Hepatocyte (in vitro differentiated cells): ENCODE measurements at regions not wholly inside any gene's neighbourhood (a gene's known extent, or its start where the extent isn't known, plus 50 kb on each side); places are given as distances from the start of the nearest gene placed in this dataset.

Experiments
- EZH2 ChIP-seq: fragments of 200-600 bp; sonication (generic); IDR thresholded peaks from 2 replicates; pipeline ENCODE4 v1.6.1; 2016; ENCODE audit warnings: antibody characterized with exemption, mild to moderate bottlenecking, borderline replicate concordance
- EZH2phosphoT487 ChIP-seq: fragments of 200-600 bp; sonication (generic); IDR thresholded peaks from one replicate; pipeline ENCODE4 v1.6.1; 2018; ENCODE audit warnings: antibody characterized with exemption, mild to moderate bottlenecking, low read depth, moderate library complexity; ENCODE audit not compliant: unreplicated experiment, severe bottlenecking
- TF ChIP-seq, protein P1 (sequence below): fragments of 200-600 bp; sonication (generic); IDR thresholded peaks from 2 replicates; pipeline ENCODE4 v1.5.1; 2016; ENCODE audit warnings: antibody characterized with exemption, mild to moderate bottlenecking; ENCODE audit not compliant: poor library complexity

DNA sequence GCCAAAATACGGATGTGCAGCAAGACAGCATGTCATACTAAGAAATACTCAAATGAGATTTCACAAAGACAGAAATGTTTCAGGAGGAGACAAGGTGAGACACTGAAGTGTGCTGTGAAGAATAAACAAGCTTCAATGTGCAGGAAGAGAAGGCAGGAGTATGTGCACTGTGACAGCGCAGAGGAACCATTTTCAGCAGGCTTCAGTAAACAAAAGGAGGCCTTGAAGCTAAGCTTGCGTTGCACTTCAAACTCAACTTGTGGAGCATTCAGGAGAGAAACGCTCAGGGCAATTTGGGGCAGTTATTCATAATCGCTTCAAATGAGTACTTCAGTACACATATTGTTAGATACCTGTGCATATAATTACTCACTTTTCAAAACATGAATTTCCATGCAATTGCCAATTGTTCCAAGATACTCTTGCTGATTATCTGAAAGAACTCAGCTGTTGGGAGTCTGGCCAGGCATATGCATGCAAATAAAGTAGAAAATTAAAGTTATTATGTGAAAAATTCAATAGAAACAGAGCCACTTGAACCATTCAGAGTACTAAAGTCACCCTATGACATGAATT lies 234.2 kb upstream of the OPRM1 start:
- TF ChIP-seq, protein P1, sequence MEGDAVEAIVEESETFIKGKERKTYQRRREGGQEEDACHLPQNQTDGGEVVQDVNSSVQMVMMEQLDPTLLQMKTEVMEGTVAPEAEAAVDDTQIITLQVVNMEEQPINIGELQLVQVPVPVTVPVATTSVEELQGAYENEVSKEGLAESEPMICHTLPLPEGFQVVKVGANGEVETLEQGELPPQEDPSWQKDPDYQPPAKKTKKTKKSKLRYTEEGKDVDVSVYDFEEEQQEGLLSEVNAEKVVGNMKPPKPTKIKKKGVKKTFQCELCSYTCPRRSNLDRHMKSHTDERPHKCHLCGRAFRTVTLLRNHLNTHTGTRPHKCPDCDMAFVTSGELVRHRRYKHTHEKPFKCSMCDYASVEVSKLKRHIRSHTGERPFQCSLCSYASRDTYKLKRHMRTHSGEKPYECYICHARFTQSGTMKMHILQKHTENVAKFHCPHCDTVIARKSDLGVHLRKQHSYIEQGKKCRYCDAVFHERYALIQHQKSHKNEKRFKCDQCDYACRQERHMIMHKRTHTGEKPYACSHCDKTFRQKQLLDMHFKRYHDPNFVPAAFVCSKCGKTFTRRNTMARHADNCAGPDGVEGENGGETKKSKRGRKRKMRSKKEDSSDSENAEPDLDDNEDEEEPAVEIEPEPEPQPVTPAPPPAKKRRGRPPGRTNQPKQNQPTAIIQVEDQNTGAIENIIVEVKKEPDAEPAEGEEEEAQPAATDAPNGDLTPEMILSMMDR = no peak
- no peak for TF ChIP-seq EZH2
- TF ChIP-seq EZH2phosphoT487 = no peak
